ENCODE measurements at regions not wholly inside any gene's neighbourhood (a gene's known extent, or its start where the extent isn't known, plus 50 kb on each side); places are given as distances from the start of the nearest gene placed in this dataset.
"Not testable (repeated sequence)": the region's sequence is repeated elsewhere in the genome, so short reads cannot be mapped to it uniquely, and the experiment has no call there.

DNA sequence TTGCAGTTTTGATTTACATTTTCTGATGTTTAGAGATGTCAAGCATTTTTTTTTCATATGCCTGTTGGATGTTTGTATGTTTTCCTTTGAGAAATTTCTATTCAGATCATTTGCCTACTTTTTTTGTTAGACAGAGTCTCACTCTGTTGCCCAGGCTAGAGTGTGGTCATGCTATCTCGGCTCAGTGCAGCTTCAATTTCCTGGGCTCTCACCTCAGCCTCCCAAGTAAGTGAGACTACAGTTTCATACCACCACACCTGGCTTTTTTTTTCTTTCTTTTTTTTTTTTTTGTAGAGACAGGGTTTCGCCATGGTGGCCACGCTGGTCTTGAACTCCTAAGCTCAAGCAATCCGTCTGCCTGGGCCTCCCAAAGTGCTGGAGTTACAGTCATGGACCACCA lies 291.7 kb downstream of the SLITRK2 start:
- POLR2A ChIA-PET, result no interaction called here
- CTCF ChIA-PET, result no interaction called here
- 2% methylated on average over 4 of the region's 4 CpGs for WGBS (ENCODE audit: missing lambda C conversion rate)

DNA sequence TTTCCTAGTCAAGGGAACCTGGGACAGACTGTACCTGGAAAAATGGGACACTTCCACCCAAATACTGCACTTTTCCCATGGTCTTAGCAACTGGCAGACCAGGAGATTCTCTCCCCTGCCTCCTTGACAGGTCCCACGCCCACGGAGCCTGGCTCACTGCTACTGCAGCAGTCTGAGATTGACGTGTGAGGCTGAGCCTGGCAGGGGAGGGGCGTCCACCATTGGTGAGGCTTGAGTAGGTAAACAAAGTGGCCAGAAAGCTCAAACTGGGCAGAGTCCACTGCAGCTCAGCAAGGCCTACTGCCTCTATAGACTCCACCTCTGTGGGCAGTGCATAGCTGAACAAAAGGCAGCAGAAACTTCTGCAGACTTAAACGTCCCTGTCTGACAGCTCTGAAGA lies 301.4 kb downstream of the SLITRK2 start:
- H3K4me1 ChIP-seq; H3K9me3 ChIP-seq; FAIRE-seq; DNase-seq (ENCODE audit: low read depth in 1 of 2, low spot score in 1 of 2); H3K4me2 ChIP-seq; POLR2A ChIA-PET; CTCF ChIA-PET; H3K27ac ChIP-seq; ATAC-seq; H3K4me3 ChIP-seq: not testable (repeated sequence)
- WGBS (ENCODE audit: missing lambda C conversion rate), result 0% methylated on average over 1 of the region's 5 CpGs

More for the DNA sequence above, 291.7 kb downstream of the SLITRK2 start:
- Histone ChIP-seq H3K9me3 (no peaks in the 10 kb centered on the region), H3K4me3 (no peak overlapping the region), H3K4me1 (no peaks in the 10 kb centered on the region), H3K27ac (no peak overlapping the region), H3K4me2 (no peak overlapping the region)
- ATAC-seq, result no peak
- TF ChIP-seq HOXA7 (CRISPR knock-in tag; IDR thresholded peaks at IDR 0.05) (no peak), KDM1A (IDR thresholded peaks at IDR 0.05; ENCODE audit: low read depth) (no peak), HOXB13 (CRISPR knock-in tag; IDR thresholded peaks at IDR 0.05; ENCODE audit: low read depth) (no peak), RNF2 (IDR thresholded peaks at IDR 0.05; ENCODE audit: borderline replicate concordance, low read depth) (no peak), HDAC2 (IDR thresholded peaks at IDR 0.05) (no peak), FOSL2 (IDR thresholded peaks at IDR 0.05) (no peak), FOSL2 (CRISPR knock-in tag; IDR thresholded peaks at IDR 0.05) (no peak), ZSCAN20 (CRISPR knock-in tag; IDR thresholded peaks at IDR 0.05) (no peak), ZC3H11A (IDR thresholded peaks at IDR 0.05) (no peak), RCOR1 (IDR thresholded peaks at IDR 0.05; ENCODE audit: low read depth, low read length) (no peak), ZNF302 (CRISPR knock-in tag; IDR thresholded peaks at IDR 0.05) (no peak), MYC (IDR thresholded peaks at IDR 0.05; ENCODE audit: borderline replicate concordance, low read length) (no peak), ESRRA (IDR thresholded peaks at IDR 0.05; ENCODE audit: borderline replicate concordance, low read length) (no peak), RAD21 (conservative IDR thresholded peaks at IDR 0.05 in 1 of 2, IDR thresholded peaks at IDR 0.05 in 1 of 2) (no peak), POLR2A (IDR thresholded peaks at IDR 0.05; ENCODE audit: low read length) (no peak), MAZ (IDR thresholded peaks at IDR 0.05; ENCODE audit: borderline replicate concordance, low read depth, low read length) (no peak)
- TF ChIP-seq, protein P1, sequence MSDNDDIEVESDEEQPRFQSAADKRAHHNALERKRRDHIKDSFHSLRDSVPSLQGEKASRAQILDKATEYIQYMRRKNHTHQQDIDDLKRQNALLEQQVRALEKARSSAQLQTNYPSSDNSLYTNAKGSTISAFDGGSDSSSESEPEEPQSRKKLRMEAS (IDR thresholded peaks at IDR 0.05), result no peak
- TF ChIP-seq, protein P2, sequence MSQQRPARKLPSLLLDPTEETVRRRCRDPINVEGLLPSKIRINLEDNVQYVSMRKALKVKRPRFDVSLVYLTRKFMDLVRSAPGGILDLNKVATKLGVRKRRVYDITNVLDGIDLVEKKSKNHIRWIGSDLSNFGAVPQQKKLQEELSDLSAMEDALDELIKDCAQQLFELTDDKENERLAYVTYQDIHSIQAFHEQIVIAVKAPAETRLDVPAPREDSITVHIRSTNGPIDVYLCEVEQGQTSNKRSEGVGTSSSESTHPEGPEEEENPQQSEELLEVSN (IDR thresholded peaks at IDR 0.05; ENCODE audit: borderline replicate concordance, low read depth), result no peak
- TF ChIP-seq, protein P3, sequence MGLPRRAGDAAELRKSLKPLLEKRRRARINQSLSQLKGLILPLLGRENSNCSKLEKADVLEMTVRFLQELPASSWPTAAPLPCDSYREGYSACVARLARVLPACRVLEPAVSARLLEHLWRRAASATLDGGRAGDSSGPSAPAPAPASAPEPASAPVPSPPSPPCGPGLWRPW (IDR thresholded peaks at IDR 0.05), result no peak
- no peak for FAIRE-seq
- no peak for DNase-seq (ENCODE audit: low read depth in 1 of 2, low spot score in 1 of 2)

DNA sequence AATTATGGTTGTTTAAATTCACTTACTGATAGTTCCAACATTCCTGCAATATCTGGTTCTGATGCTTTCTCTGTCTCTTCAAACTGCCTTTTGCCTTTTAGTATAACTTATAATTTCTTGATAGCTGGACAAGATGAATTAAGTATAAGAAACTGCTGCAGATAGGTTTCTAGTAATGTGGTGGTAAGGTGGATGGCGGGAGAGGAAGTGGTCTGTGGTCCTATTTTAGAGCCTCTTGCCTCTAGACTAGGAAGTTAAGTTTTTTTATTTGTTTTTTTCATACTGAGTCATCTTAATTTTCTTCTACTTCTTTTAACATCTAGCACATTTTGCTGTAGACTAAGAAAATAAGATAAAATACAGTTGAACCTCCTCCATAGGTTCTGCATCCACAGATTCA lies 310.0 kb downstream of the SLITRK2 start:
- Histone ChIP-seq H3K9me3 (no peaks in the 10 kb centered on the region), H3K27ac (no peak overlapping the region), H3K4me2 (no peak overlapping the region), H3K4me3 (no peak overlapping the region), H3K4me1 (no peaks in the 10 kb centered on the region)
- ChIA-PET CTCF (no interaction called here), POLR2A (no interaction called here)
- DNase-seq (ENCODE audit: low read depth in 1 of 2, low spot score in 1 of 2) (no peak), ATAC-seq (no peak), FAIRE-seq (no peak)
- TF ChIP-seq HDAC2 (IDR thresholded peaks at IDR 0.05), result no peak
- 0% methylated on average over 1 of the region's 1 CpG for WGBS (ENCODE audit: missing lambda C conversion rate)

DNA sequence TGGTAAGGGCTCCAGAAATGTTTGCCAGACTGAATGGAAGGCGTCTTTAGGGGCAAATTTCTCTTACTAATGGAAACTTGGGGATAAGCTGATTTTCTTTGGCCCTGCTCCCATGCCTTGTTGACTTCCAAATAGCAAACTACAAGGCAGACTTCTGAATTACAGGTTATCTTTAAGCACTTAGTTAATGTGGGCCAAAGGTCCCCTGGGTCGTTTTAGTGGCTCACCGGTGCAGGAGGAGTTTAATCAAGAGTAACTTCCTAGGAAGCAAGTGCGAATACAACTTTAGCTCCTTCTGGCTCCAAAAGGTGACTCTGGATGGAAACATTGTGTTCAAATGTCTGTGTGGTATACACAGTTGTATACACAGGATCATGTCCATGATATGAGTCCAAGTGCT lies 323.6 kb downstream of the SLITRK2 start:
- TF ChIP-seq TFCP2L1 (CRISPR knock-in tag; IDR thresholded peaks at IDR 0.05), result no peak
- TF ChIP-seq, protein P1 (IDR thresholded peaks at IDR 0.05), result no peak
- no peak for TF ChIP-seq CBX8 (IDR thresholded peaks at IDR 0.05)
- no peak for TF ChIP-seq POLR2AphosphoS2 (conservative IDR thresholded peaks at IDR 0.05; ENCODE audit: low read length)
- Histone ChIP-seq H3K27ac (no peak overlapping the region), H3K4me1 (no peaks in the 10 kb centered on the region), H3K9me3 (no peaks in the 10 kb centered on the region), H3K4me2 (no peak overlapping the region), H3K4me3 (no peak overlapping the region)
- WGBS (ENCODE audit: missing lambda C conversion rate), result 9% methylated on average over 4 of the region's 4 CpGs
- no peak for ATAC-seq
- ChIA-PET CTCF (no interaction called here), POLR2A (no interaction called here)
- DNase-seq (ENCODE audit: low read depth in 1 of 2, low spot score in 1 of 2), result no peak
- FAIRE-seq, result no peak

All from A549 (cell line).